Mesodermal cell (in vitro differentiated cells): ENCODE measurements at regions not wholly inside any gene's neighbourhood (a gene's known extent, or its start where the extent isn't known, plus 50 kb on each side); places are given as distances from the start of the nearest gene placed in this dataset.

ENCODE experiments used
- H3K27ac ChIP-seq: 2 replicates; pipeline ENCODE4 v1.7.0; 2013; ENCODE audit warnings: mild to moderate bottlenecking, low read depth, low read length, moderate library complexity; ENCODE audit not compliant: severe bottlenecking
- H3K36me3 ChIP-seq: 2 replicates; pipeline ENCODE4 v1.7.1; 2013; ENCODE audit warnings: mild to moderate bottlenecking, low read length, moderate library complexity; ENCODE audit not compliant: control insufficient read depth, insufficient read depth
- H3K4me1 ChIP-seq: one replicate; pipeline ENCODE4 v1.7.1; 2013; ENCODE audit warnings: mild to moderate bottlenecking, low read length; ENCODE audit not compliant: insufficient read depth, control insufficient read depth, poor library complexity, severe bottlenecking
- H3K4me3 ChIP-seq: 2 replicates; pipeline ENCODE4 v1.7.0; 2013; ENCODE audit warnings: low read length, control low read depth, mild to moderate bottlenecking; ENCODE audit not compliant: insufficient read depth, poor library complexity, severe bottlenecking; ENCODE audit errors: extremely low read depth
- H3K9me3 ChIP-seq: 2 replicates; pipeline ENCODE4 v1.7.1; 2013; ENCODE audit warnings: mild to moderate bottlenecking, low read length, moderate library complexity; ENCODE audit not compliant: control insufficient read depth
- whole genome bisulfite sequencing, 2 experiments: methylation state at CpG; one replicate each; pipeline ENCODE4 v1.1.5; 2013; ENCODE audit warnings: missing lambda C conversion rate in 2 of 2; ENCODE audit not compliant: insufficient coverage in 2 of 2; 5-methylcytosine and 5-hydroxymethylcytosine counted together

DNA sequence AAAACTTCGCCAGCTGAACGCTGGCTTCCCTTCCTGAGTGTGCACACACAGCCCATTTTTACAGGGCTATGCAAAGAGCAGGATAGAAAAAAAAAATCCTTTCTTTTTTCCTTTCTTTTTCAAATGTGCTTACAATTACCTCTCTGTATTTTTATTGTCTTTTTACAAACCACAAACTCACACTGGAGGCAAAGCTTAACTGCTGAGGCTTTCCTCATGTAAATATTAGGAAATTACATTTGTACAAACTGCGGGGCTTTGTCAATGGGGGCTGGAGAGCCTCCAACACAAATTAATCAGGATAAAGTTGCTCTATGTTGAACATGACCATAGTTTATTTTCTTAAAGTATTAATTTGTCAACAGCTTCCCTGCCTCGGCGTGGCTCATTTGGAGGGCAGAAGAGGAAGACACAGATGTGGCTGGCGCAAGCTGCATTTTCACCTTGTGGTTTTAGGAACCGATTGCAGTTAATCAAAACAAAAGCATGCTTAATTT, 411.7 kb upstream of the MKI67 start:
- 64% methylated on average over 4 to 6 of the region's 7 CpGs for WGBS, 2 experiments
- Histone ChIP-seq H3K4me1 (peaks cover 29% of the 10 kb centered on the region), H3K27ac (no peak overlapping the region), H3K4me3 (no peak overlapping the region), H3K36me3 (no peaks in the 10 kb centered on the region), H3K9me3 (no peaks in the 10 kb centered on the region)

DNA sequence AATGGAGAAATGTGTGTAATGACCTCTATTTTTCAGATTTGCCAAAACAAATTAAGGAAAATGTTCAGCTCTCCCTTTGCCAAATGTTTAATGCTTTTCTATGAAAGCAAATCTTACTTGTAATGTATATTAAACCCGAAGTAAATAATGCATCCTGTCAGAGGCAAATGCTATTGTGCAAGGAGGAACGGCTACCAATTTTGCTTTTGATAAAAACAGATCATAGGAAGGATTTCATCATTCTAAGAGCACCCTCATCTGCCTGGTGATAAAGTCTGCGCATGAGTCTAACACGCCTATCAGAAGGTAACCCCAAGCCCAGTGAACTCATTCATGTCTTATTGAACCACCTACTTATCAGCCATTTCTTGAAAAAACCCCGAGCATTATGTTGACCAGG, 412.4 kb upstream of the MKI67 start:
- H3K27ac ChIP-seq = no peak overlapping the region
- H3K4me1 ChIP-seq = peaks cover 33% of the 10 kb centered on the region
- 84 to 87% methylated on average over 4 to 5 of the region's 5 CpGs for WGBS, 2 experiments
- H3K36me3 ChIP-seq = no peaks in the 10 kb centered on the region
- H3K4me3 ChIP-seq = no peak overlapping the region
- H3K9me3 ChIP-seq = no peaks in the 10 kb centered on the region

DNA sequence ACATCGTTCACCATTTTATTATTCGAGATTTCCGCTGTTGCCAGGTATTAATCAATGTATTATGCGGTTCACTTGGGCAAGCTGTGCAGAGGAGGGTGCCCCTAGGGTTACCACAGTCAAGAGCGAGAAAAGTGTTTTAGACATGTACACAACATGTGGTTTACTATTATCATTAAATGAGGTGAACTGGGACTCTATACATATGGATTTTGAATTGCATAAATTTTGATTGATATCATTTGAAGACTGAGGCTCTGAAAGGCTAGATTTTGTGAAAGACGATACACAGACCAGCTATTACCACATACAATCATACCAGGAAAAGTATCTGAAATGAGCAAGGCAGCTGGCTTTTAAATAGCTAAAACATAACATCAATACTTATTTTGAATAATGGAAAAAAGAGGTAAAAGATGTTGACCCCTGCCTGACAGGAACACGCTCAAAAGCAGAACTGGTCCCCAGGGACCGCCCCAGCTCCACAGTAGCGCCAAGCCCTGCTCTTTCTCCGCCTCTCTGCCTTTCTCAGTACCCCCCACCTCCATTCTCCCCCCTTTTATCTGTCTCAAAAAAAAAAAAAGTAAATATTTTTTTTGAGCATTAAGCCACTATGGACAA, 413.4 kb upstream of the MKI67 start:
- H3K4me1 ChIP-seq = peaks cover 33% of the 10 kb centered on the region
- WGBS, 2 experiments = 80 to 94% methylated on average over 3 to 5 of the region's 10 CpGs
- no peak overlapping the region for H3K27ac ChIP-seq
- H3K9me3 ChIP-seq = no peaks in the 10 kb centered on the region
- no peak overlapping the region for H3K4me3 ChIP-seq
- H3K36me3 ChIP-seq = no peaks in the 10 kb centered on the region

DNA sequence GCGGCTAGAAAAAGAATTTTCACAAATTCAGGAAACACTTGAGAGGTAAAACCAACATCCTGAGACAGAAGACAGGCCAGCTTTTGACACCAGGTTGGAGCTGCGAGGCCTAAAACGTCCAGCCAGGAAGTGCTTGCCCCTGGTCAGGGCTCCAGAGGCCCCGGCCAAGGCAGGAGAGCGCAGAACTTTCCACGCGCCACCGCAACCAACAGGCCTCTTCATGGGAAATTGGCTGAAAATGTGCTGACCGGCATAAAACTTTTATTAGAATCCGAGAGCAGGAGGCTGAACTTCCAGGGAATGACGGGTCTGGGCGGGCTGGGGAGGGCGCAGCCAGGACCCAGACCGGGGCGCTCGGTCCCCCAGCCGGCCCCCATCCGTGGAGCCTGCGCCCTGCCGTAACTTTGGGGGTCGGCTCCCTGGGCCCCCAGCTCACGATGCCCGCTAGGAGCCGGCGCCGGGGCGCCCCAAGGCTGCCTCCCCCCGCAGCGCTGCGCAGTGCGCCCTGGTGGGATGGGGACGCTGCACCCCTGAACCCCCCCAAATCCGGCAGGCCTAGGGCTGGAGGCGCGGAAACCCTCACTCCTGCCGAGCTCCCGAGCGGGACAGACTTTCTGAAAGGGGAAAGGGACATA, 414.0 kb upstream of the MKI67 start:
- no peaks in the 10 kb centered on the region for H3K9me3 ChIP-seq
- H3K27ac ChIP-seq = peak overlapping the region; percentile 87
- H3K4me3 ChIP-seq = peak overlapping the region; percentile 29
- 51 to 59% methylated on average over 30 of the region's 38 CpGs for WGBS, 2 experiments
- H3K36me3 ChIP-seq = no peaks in the 10 kb centered on the region
- H3K4me1 ChIP-seq = peaks cover 33% of the 10 kb centered on the region

DNA sequence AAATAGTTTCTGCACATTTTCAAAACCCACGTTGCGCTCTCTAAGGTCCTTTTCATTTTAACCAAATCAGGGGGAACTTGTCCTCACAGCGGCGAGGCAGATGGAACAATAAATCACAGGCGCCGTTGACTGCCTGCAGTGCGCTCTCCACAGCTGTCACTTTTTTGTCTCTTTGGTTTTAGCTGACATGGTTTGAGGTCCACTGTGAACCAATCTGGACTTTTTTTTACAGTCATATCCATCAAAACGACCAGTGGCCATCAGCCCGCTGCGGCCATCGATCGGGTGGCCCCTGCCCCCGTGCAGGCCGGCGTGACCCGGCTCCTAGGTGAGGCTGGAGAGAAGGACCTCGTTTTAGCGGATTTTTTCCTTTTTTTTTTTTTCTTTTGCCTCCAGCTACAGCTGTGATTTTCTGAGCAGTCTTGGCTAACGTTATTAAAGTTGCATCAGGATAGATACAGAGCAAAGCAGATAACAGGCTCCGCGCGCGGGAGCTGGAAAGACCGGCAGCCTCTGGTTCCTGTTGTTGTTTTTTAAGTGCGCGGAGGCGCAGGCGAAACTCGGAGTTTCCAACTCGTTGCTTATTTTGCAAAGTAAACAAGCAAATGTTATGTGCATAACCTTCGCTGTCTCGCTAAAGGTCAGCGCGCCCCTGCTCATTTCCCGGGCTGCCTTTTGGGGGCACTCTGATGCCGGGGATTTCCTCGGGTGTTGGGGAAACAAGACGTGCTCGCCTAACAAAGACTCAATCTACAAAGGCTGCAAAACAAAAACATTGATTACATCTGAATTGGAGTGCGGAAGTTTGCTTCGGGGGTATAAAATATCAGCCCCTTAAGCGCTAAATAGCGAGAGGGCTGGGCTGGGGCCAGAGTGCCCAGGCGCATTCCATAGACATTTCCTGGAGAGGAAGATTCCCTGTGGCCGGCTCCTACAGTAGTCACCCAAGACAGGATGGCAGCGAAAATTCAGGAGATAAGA, 414.8 kb upstream of the MKI67 start:
- peak overlapping the region; percentile 29 for H3K4me3 ChIP-seq
- WGBS, 2 experiments = 6% methylated on average over 29 to 30 of the region's 46 CpGs
- peak overlapping the region; percentile 87 for H3K27ac ChIP-seq
- no peaks in the 10 kb centered on the region for H3K9me3 ChIP-seq
- no peaks in the 10 kb centered on the region for H3K36me3 ChIP-seq
- peaks cover 33% of the 10 kb centered on the region for H3K4me1 ChIP-seq

DNA sequence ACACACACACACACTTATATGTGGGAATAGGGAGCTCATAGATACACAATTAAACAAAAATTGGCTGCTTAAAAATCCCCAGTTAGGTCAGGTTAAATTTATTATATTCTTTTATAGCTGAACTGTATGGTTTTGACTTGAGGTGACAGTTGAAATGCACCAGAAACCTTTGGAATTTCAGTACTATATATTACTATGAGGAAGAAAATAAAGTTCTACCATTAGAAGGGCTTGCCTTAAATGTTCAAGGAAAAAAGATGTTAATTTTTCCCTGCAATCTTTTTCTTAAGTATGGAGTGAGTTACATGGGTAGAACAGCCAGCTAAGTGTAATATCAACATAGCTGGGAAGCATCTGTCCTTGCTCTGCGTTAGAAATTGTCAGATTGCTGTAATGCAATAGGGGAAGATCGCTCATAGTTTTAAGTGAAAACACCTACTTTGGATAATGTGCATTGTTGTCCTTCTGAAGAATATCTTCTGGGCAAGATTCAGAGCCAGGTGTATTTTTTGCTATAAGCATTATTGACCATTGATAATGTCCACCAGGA, 415.8 kb upstream of the MKI67 start:
- no peaks in the 10 kb centered on the region for H3K9me3 ChIP-seq
- no peaks in the 10 kb centered on the region for H3K36me3 ChIP-seq
- 78 to 88% methylated on average over 2 of the region's 2 CpGs for WGBS, 2 experiments
- H3K4me3 ChIP-seq = no peak overlapping the region
- H3K27ac ChIP-seq = peak overlapping the region; percentile 87
- H3K4me1 ChIP-seq = peaks cover 33% of the 10 kb centered on the region

DNA sequence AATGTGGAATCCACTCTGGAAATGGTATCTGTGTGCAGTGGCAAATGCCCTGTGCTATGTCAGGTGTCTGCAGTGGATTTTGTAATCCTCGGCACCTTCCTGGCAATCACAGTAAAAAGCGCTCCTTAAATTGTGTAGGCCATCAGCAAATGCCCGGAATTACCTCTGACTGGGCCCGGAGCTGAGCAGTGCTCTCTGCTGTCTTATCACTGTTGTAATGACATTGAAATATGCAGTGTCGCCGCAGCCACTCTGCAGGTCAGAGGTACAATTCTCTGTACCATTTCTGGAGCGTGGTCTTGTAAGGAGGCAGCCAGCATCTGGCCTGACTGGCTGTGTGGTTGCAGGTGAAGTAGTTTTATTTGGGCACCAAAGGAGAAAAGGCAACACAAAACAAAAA, 416.4 kb upstream of the MKI67 start:
- peak overlapping the region; percentile 26 for H3K27ac ChIP-seq
- no peak overlapping the region for H3K4me3 ChIP-seq
- no peaks in the 10 kb centered on the region for H3K9me3 ChIP-seq
- H3K4me1 ChIP-seq = peaks cover 32% of the 10 kb centered on the region
- no peaks in the 10 kb centered on the region for H3K36me3 ChIP-seq
- WGBS, 2 experiments = 87% methylated on average over 6 to 7 of the region's 7 CpGs

DNA sequence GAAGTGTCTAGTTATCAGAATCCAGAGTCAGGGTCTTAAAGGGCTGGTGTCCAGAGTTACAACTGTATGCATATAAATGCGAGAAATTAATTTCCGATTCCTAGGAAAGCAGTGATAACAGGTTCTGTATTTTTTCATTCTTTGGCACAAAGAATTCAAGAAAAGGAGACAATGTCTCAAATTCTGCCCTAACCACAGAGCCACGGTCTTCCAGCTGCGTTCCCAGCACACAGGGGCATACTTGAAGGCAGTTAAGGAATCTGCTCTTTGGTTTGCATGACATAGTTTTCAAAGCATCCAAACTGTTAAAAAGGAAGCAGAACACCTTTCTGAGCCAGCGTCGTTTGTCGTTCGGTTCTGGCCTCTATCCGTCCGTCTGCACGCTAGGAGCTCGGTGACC, 416.9 kb upstream of the MKI67 start:
- Histone ChIP-seq H3K9me3 (no peaks in the 10 kb centered on the region), H3K4me1 (peaks cover 28% of the 10 kb centered on the region), H3K4me3 (no peak overlapping the region), H3K36me3 (no peaks in the 10 kb centered on the region), H3K27ac (peak overlapping the region; percentile 26)
- WGBS, 2 experiments = 88 to 89% methylated on average over 10 to 12 of the region's 12 CpGs

DNA sequence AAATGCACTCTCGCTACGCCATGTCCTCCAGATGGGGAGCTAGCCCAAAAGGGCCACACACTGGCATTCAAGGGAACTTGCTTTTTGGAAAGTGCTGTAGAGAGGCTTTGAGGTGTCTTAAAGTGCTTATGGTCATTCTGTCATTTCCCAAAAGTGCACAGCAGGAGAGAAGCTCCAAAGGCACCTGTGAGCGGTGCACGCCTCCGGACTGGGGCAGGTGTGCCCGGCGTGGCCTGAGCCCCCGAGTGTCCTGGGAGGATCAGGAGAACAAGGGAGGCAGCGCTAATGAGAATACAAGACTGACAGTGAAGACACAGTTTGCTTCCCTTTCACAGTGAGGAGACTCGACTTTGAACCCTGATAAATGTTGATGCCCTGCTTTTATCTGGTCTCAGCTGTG, 419.0 kb upstream of the MKI67 start:
- no peak overlapping the region for H3K4me3 ChIP-seq
- WGBS, 2 experiments = 95 to 97% methylated on average over 10 of the region's 10 CpGs
- peaks cover 25% of the 10 kb centered on the region for H3K4me1 ChIP-seq
- H3K9me3 ChIP-seq = no peaks in the 10 kb centered on the region
- H3K27ac ChIP-seq = no peak overlapping the region
- H3K36me3 ChIP-seq = no peaks in the 10 kb centered on the region

DNA sequence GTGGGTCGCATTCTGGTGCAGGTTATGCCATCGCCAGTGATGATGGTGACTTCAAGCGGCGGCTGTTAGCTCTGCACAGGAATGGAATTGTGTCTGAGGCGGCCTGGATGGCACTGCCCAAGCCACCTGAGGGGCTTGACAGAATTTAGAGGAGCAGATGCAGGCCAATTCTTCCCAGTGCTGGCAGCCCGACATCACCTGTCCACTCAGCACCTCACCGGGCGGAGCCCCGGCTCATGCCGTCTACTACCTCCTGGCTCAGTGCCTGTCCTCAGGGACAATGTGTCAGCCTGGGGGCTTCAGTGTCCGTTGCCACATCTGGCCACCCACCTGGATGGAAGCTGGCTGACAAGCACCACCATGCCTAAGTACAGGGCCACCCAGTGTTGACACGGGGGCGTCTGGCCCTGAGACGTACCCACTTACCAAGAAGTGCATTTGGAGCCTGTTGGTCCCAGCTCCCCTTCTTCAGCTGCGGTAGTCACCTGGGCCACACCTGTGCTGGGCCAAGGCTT, 420.5 kb upstream of the MKI67 start:
- 97 to 98% methylated on average over 14 to 15 of the region's 15 CpGs for WGBS, 2 experiments
- Histone ChIP-seq H3K4me3 (no peak overlapping the region), H3K4me1 (peaks cover 15% of the 10 kb centered on the region), H3K27ac (no peak overlapping the region), H3K9me3 (no peaks in the 10 kb centered on the region), H3K36me3 (no peaks in the 10 kb centered on the region)
